ENCODE measurements at regions not wholly inside any gene's neighbourhood (a gene's known extent, or its start where the extent isn't known, plus 50 kb on each side); places are given as distances from the start of the nearest gene placed in this dataset.

GRCh38 chr20:11166712-11167111 is 492.9 kb upstream of the JAG1 start:
- Histone ChIP-seq H3K4me2 (no peak overlapping the region), H3K79me2 (ENCODE audit: insufficient read depth) (no peaks in the 10 kb centered on the region), H3K4me1 (ENCODE audit: control insufficient read depth in 1 of 2, insufficient read depth in 2 of 2, low read depth in 1 of 2, low read length in 1 of 2) (0 out of 4 replicates have a peak, but pooled peaks cover 0 to 10% of the 10 kb centered on the region in 2 experiments), H3K36me3 (replicated peaks in 1 of 2; ENCODE audit: control insufficient read depth in 1 of 2, insufficient read depth in 2 of 2, low read length in 1 of 2) (no peaks in the 10 kb centered on the region), H4K20me1 (ENCODE audit: insufficient read depth) (no peaks in the 10 kb centered on the region), H3K27ac (ENCODE audit: low read depth in 2 of 2, low read length in 1 of 2) (no peak overlapping the region), H3K9me3 (no peaks in the 10 kb centered on the region), H2AFZ (ENCODE audit: low read depth) (no peak overlapping the region), H3K4me3 (ENCODE audit: low read depth in 2 of 2, low read length in 1 of 2) (no peak overlapping the region), H3F3A (replicated peaks; ENCODE audit: insufficient read depth) (no peaks in the 10 kb centered on the region), H3K9me2 (no peaks in the 10 kb centered on the region), H3K27me3 (ENCODE audit: insufficient read depth) (no peaks in the 10 kb centered on the region), H3K9ac (no peak overlapping the region)
- TF ChIP-seq RXRA (IDR thresholded peaks at IDR 0.05; ENCODE audit: borderline replicate concordance, low read depth) (no peak), JUND (IDR thresholded peaks at IDR 0.05) (no peak), TAF1 (IDR thresholded peaks at IDR 0.05; ENCODE audit: borderline replicate concordance, low read depth, low read length) (no peak), TEAD4 (IDR thresholded peaks at IDR 0.05; ENCODE audit: borderline replicate concordance, insufficient read depth) (no peak), GABPA (IDR thresholded peaks at IDR 0.05; ENCODE audit: low read depth) (no peak), POLR2AphosphoS5 (IDR thresholded peaks at IDR 0.05; ENCODE audit: low read depth, low read length) (no peak), USF1 (IDR thresholded peaks at IDR 0.05; ENCODE audit: borderline replicate concordance, low read depth) (no peak), IRF3 (IDR thresholded peaks at IDR 0.05; ENCODE audit: low read depth, low read length) (no peak), NFIC (IDR thresholded peaks at IDR 0.05; ENCODE audit: borderline replicate concordance) (no peak), TCF12 (IDR thresholded peaks at IDR 0.05) (no peak)
- POLR2A ChIA-PET, result no interaction called here
- CTCF ChIA-PET, result no interaction called here
- WGBS (ENCODE audit: low lambda C conversion rate), result 65% methylated on average over 2 of the region's 2 CpGs
- DNase-seq, result no peak

GRCh38 chr20:11168026-11168425 is 494.2 kb upstream of the JAG1 start:
- Histone ChIP-seq H3K9me2 (no peaks in the 10 kb centered on the region), H3F3A (replicated peaks; ENCODE audit: insufficient read depth) (no peaks in the 10 kb centered on the region), H3K9ac (no peak overlapping the region), H3K36me3 (replicated peaks in 1 of 2; ENCODE audit: control insufficient read depth in 1 of 2, insufficient read depth in 2 of 2, low read length in 1 of 2) (no peaks in the 10 kb centered on the region), H3K79me2 (ENCODE audit: insufficient read depth) (no peaks in the 10 kb centered on the region), H3K9me3 (no peaks in the 10 kb centered on the region), H3K4me1 (ENCODE audit: control insufficient read depth in 1 of 2, insufficient read depth in 2 of 2, low read depth in 1 of 2, low read length in 1 of 2) (0 out of 4 replicates have a peak, but pooled peaks cover 0 to 10% of the 10 kb centered on the region in 2 experiments), H4K20me1 (ENCODE audit: insufficient read depth) (no peaks in the 10 kb centered on the region), H3K27me3 (ENCODE audit: insufficient read depth) (no peaks in the 10 kb centered on the region), H3K4me2 (no peak overlapping the region), H3K4me3 (ENCODE audit: low read depth in 2 of 2, low read length in 1 of 2) (no peak overlapping the region), H3K27ac (ENCODE audit: low read depth in 2 of 2, low read length in 1 of 2) (no peak overlapping the region), H2AFZ (ENCODE audit: low read depth) (no peak overlapping the region)
- DNase-seq, result no peak
- TF ChIP-seq SMC3 (IDR thresholded peaks at IDR 0.05; ENCODE audit: low read depth, low read length) (no peak), CTCF (IDR thresholded peaks at IDR 0.05) (no peak), GABPA (IDR thresholded peaks at IDR 0.05; ENCODE audit: low read depth) (no peak), EP300 (IDR thresholded peaks at IDR 0.05; ENCODE audit: borderline replicate concordance in 1 of 2, low read depth in 1 of 2, low read length in 1 of 2) (no peak), FOXM1 (IDR thresholded peaks at IDR 0.05; ENCODE audit: low read depth) (no peak), RCOR1 (IDR thresholded peaks at IDR 0.05; ENCODE audit: low read length) (no peak), RFX5 (IDR thresholded peaks at IDR 0.05; ENCODE audit: low read length) (no peak), FOXJ3 (CRISPR knock-in tag; IDR thresholded peaks at IDR 0.05) (no peak), REST (IDR thresholded peaks at IDR 0.05; ENCODE audit: low read depth, low read length) (no peak), TAF1 (IDR thresholded peaks at IDR 0.05; ENCODE audit: borderline replicate concordance, low read depth, low read length) (no peak), MAX (IDR thresholded peaks at IDR 0.05; ENCODE audit: low read depth) (no peak), MXI1 (IDR thresholded peaks at IDR 0.05; ENCODE audit: low read depth, low read length) (no peak), NFIC (IDR thresholded peaks at IDR 0.05; ENCODE audit: borderline replicate concordance) (no peak), PBX3 (IDR thresholded peaks at IDR 0.05) (no peak)
- ChIA-PET POLR2A (no interaction called here), CTCF (no interaction called here)
